K562 (cell line): ENCODE measurements at regions not wholly inside any gene's neighbourhood (a gene's known extent, or its start where the extent isn't known, plus 50 kb on each side); places are given as distances from the start of the nearest gene placed in this dataset.

Source experiments
- ADNP ChIP-seq: fragments of 200-800 bp; sonication (Bioruptor generic); IDR thresholded peaks from 2 replicates; pipeline ENCODE4 v1.6.1; 2016; ENCODE audit warnings: missing genetic modification characterization, missing compliant biosample characterization
- JUNB ChIP-seq: fragments of 450-650 bp; formaldehyde crosslinking; conservative IDR thresholded peaks from 2 replicates; pipeline ENCODE4 v1.4.0; 2020; ENCODE audit warnings: mild to moderate bottlenecking
- JUND ChIP-seq, 2 experiments: IDR thresholded peaks; 2 replicates in 1 of 2; 3 replicates in 1 of 2; pipeline ENCODE4 v1.6.1; 2011; ENCODE audit warnings: borderline replicate concordance in 2 of 2, low read depth in 2 of 2, low read length in 2 of 2, improper control_type of control experiment in 1 of 2, missing biosample characterization in 1 of 2, missing genetic modification characterization in 1 of 2, missing genetic modification reagents in 1 of 2
- KLF10 ChIP-seq: fragments of 250-450 bp; sonication (Bioruptor Pico); IDR thresholded peaks from 2 replicates; pipeline ENCODE4 v1.6.1; 2021; ENCODE audit warnings: matching md5 sums
- MXI1 ChIP-seq: IDR thresholded peaks from 2 replicates; pipeline ENCODE4 v1.6.1; 2011; ENCODE audit warnings: low read depth, mild to moderate bottlenecking, improper control_type of control experiment, low read length
- SMAD2 ChIP-seq: fragments of 150-350 bp; IDR thresholded peaks from 2 replicates; pipeline ENCODE4 v1.6.1; 2014; ENCODE audit warnings: low read depth, mild to moderate bottlenecking, low read length
- SMARCA4 ChIP-seq: fragments of 450-650 bp; IDR thresholded peaks from 2 replicates; pipeline ENCODE4 v1.6.1; 2016
- SMARCA5 ChIP-seq: fragments of 450-650 bp; IDR thresholded peaks from 2 replicates; pipeline ENCODE4 v1.6.1; 2016
- ZNF311 ChIP-seq: fragments of 250-450 bp; sonication (Bioruptor Pico); IDR thresholded peaks from 2 replicates; pipeline ENCODE4 v1.4.0; 2020; ENCODE audit warnings: mild to moderate bottlenecking, moderate library complexity
- ZNF431 ChIP-seq: sonication (generic); formaldehyde crosslinking; IDR thresholded peaks from 2 replicates; pipeline ENCODE4 v1.8.0; 2022; ENCODE audit warnings: mild to moderate bottlenecking, missing genetic modification reagents
- TF ChIP-seq, protein P1 (sequence below): sonication (generic); formaldehyde crosslinking; IDR thresholded peaks from 2 replicates; pipeline ENCODE4 v1.5.0; 2020; ENCODE audit warnings: missing genetic modification reagents
- TF ChIP-seq, protein P2 (sequence below), 2 experiments: fragments of 450-650 bp; formaldehyde crosslinking in 1 of 2; IDR thresholded peaks; 2 replicates each; pipeline versions ENCODE4 v1.4.0 to v1.6.1; 2014 to 2020; ENCODE audit warnings: mild to moderate bottlenecking in 2 of 2, borderline replicate concordance in 1 of 2, low read depth in 1 of 2

GRCh38 chr18:43794363-43794762 is 517.1 kb upstream of the SYT4 start:
- no peak for TF ChIP-seq ZNF431 (CRISPR knock-in tag)
- TF ChIP-seq SMAD2 = no peak
- TF ChIP-seq JUNB (CRISPR knock-in tag) = no peak
- TF ChIP-seq SMARCA5 = no peak
- TF ChIP-seq, protein P1, sequence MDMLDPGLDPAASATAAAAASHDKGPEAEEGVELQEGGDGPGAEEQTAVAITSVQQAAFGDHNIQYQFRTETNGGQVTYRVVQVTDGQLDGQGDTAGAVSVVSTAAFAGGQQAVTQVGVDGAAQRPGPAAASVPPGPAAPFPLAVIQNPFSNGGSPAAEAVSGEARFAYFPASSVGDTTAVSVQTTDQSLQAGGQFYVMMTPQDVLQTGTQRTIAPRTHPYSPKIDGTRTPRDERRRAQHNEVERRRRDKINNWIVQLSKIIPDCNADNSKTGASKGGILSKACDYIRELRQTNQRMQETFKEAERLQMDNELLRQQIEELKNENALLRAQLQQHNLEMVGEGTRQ (CRISPR knock-in tag) = no peak
- TF ChIP-seq, protein P2, sequence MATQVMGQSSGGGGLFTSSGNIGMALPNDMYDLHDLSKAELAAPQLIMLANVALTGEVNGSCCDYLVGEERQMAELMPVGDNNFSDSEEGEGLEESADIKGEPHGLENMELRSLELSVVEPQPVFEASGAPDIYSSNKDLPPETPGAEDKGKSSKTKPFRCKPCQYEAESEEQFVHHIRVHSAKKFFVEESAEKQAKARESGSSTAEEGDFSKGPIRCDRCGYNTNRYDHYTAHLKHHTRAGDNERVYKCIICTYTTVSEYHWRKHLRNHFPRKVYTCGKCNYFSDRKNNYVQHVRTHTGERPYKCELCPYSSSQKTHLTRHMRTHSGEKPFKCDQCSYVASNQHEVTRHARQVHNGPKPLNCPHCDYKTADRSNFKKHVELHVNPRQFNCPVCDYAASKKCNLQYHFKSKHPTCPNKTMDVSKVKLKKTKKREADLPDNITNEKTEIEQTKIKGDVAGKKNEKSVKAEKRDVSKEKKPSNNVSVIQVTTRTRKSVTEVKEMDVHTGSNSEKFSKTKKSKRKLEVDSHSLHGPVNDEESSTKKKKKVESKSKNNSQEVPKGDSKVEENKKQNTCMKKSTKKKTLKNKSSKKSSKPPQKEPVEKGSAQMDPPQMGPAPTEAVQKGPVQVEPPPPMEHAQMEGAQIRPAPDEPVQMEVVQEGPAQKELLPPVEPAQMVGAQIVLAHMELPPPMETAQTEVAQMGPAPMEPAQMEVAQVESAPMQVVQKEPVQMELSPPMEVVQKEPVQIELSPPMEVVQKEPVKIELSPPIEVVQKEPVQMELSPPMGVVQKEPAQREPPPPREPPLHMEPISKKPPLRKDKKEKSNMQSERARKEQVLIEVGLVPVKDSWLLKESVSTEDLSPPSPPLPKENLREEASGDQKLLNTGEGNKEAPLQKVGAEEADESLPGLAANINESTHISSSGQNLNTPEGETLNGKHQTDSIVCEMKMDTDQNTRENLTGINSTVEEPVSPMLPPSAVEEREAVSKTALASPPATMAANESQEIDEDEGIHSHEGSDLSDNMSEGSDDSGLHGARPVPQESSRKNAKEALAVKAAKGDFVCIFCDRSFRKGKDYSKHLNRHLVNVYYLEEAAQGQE (IDR thresholded peaks at IDR 0.05; ENCODE audit: borderline replicate concordance) = no peak
- TF ChIP-seq, protein P2 (CRISPR knock-in tag; IDR thresholded peaks at IDR 0.05; ENCODE audit: low read depth) = no peak
- no peak for TF ChIP-seq JUND (IDR thresholded peaks at IDR 0.05; ENCODE audit: borderline replicate concordance, low read depth, low read length)
- TF ChIP-seq JUND (tag; IDR thresholded peaks at IDR 0.05; ENCODE audit: borderline replicate concordance, low read depth, low read length) = no peak
- no peak for TF ChIP-seq ADNP (tag)
- TF ChIP-seq SMARCA4 = no peak
- no peak for TF ChIP-seq MXI1
- no peak for TF ChIP-seq KLF10 (CRISPR knock-in tag)
- TF ChIP-seq ZNF311 = no peak
